NCI-H1417 (cell line): ENCODE measurements at regions not wholly inside any gene's neighbourhood (a gene's known extent, or its start where the extent isn't known, plus 50 kb on each side); places are given as distances from the start of the nearest gene placed in this dataset.
"Not testable (repeated sequence)": the region's sequence is repeated elsewhere in the genome, so short reads cannot be mapped to it uniquely, and the experiment has no call there.

Experiments
- DNase-seq, 3 experiments: peaks; one replicate each; lab custom pipeline; 2025; lab: John Stamatoyannopoulos, UW

DNA sequence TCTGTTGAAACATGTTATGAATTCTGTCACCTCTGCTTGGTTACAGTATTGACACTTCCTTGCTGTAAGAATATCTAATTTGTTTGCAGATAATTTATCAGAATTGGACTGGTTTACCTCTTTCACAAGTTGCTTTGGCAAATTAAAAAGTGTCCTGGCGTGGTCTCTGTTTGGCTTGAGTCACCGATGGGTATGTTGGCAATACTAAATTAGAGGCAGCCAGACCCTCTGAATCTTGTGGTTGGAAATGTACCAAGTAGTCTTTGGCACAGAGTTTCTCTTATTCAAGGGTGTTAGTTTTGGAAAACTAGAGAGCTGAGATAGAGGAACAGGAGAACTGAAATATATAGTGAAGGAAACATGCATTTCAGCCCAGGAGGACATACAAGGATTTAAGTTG is 521.1 kb upstream of the MGAT4C start:
- peak in 1 of 3 experiments; percentile 24 for DNase-seq

DNA sequence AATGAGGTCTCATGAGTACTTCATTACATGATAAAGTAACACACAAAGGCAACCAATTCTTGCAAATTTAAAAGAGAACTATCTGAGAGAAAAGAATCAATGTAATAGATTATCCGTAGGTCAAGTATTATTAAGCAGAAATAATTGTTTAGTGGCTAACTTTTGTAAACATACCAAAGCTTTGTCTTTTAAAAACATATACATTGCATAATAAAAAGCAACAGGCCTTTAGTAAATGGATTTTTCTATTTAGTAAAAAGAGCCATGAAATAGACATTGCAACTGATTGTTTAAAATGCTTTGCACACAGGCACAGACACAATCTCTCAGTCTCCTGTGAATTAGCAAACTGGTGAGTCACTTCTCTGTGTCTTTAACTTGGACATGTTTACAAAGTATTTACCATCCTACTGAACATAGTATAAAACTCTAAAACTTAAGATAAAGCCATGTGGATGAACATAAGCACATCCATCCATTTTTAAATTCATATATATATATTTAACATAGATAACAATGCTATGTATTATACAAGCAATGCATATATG is 518.7 kb upstream of the MGAT4C start:
- peak in 1 of 3 experiments; percentile 45 for DNase-seq

GRCh38 chr12:86772696-86773095 is 516.5 kb upstream of the MGAT4C start:
- DNase-seq = no peak

DNA sequence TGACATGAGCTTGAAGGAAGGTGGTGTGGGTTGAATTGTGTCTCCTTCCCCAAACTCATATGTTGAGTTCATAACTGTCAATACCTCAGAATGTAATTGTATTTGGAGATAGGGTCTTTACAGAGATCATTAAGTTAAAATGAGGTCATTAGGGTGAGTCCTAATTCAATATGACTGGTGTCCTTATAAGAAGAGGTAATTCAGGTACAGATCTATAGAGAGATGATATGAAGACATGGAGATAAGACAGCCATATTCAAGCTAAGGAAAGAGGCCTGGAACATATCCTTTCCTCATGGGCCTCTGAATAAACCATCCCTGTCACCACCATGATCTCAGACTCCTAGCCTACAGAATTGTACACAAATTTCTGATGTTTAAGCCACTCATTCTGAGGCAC is 514.7 kb upstream of the MGAT4C start:
- DNase-seq = no peak

- DNase-seq = peak in 1 of 3 experiments; percentile 62
Measured at GRCh38 chr12:86748894-86749293, 492.7 kb upstream of the MGAT4C start.

DNA sequence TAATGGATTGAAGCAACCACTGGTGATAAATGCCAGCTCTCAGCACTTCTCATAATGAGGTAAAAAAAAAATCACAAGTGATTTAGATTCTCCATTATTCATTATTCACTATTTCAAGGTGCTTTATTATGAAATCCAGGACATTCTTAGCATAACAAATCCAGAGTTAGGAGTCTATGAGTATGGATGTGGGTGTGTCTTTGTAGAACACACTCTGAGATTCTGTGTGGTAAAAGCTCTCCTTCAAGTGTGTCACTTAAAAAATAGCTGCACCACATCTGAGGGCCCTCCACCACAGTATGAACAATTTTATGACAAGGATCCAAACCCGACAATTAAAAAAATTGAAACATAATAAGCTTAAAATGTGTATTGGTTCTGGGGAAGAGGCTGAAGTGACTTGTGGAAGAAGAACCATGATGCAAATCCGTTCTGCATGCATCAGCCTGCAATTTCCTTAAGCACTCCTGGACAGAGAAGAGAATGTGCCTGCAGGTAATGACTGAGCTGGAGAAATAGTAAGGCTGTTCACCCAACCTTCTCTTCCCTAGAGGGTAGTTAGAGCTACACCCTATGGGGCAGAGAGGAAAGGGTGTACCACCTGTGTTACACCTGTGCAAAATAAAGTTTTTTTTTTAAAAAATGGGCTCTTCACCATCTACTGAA is 488.5 kb upstream of the MGAT4C start:
- peak in 1 of 3 experiments; percentile 78 for DNase-seq

GRCh38 chr12:86743875-86744536 is 487.8 kb upstream of the MGAT4C start:
- DNase-seq = no peak

DNA sequence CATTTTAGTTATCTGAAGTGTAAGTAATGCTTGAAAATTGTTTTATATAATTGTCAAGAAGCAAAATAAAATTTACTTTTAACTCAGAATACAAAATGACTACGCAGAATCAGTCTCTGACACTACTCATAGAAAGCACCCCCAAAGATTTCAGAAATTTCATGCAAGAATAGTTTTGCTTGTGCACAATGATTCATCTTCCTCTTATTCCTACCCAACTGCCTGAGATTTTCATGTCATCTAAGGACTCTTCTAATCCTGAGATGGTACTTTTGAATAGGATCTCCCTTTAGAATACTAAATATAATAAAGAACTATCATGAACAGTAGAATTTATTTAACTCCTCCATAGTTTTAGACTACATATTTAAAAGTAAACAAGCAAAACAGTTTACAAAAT is 485.3 kb upstream of the MGAT4C start:
- no peak for DNase-seq

DNA sequence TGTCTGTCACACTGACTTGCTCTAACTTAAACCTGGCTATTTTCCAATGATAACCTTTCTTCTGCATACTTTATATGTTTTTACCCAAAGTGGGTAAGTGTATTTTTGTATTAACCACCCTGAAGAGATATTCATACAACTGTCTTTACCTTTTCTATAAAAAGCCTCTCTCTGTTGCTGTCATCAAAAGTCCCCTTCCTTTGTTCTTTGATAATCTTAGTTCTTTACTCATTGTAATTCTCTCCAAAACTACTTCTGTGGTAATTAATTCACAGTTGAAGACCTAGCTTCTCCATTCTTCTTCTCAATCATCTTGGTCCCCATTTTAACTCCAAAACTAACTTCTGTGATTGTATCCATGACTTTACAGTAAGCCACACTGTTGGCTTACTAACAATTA is 479.7 kb upstream of the MGAT4C start:
- no peak for DNase-seq

GRCh38 chr12:86735072-86735471 is 478.9 kb upstream of the MGAT4C start:
- DNase-seq = no peak

DNA sequence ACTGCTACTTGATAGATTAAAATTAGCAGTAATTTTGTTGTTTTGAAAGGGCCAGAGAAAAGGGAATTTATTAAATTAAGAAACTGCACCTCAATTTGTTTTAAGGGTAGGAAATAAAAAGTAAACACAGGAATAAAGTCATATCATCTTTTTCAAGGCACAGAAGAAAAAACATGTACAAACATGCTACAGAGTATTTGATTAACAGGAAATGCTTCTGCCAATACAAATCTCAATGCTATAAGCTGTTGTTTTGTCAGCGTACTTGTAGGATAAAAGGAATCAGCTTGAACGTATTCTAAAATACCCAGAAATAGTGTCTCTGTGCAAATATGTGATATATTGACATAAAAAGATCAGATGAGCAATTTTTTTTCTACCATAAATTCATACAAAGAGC is 474.0 kb upstream of the MGAT4C start:
- peak in 1 of 3 experiments; percentile 53 for DNase-seq

- DNase-seq = peak in 1 of 3 experiments; percentile 53
Measured at GRCh38 chr12:86729739-86730138, 473.5 kb upstream of the MGAT4C start.

DNA sequence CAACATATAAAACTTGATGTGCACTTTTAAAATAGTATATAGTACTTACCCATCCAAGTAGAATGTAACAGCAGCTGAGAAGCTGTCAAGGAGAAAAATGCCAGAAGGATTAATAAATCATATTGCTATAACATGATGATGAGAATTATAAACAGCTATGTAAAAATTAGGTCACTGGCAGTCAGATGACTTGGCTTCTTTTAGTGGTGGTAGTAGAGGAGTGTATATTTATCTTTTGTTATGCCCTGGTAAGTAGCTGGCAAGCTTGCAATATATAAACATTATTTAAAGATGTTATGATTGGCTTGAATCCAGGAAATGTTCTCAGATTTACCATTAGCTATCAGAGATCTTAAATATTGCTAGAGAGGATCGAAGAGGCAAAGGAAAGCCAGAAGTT is 471.0 kb upstream of the MGAT4C start:
- peak in 1 of 3 experiments; percentile 76 for DNase-seq

GRCh38 chr12:86724716-86725115 is 468.5 kb upstream of the MGAT4C start:
- no peak for DNase-seq

DNA sequence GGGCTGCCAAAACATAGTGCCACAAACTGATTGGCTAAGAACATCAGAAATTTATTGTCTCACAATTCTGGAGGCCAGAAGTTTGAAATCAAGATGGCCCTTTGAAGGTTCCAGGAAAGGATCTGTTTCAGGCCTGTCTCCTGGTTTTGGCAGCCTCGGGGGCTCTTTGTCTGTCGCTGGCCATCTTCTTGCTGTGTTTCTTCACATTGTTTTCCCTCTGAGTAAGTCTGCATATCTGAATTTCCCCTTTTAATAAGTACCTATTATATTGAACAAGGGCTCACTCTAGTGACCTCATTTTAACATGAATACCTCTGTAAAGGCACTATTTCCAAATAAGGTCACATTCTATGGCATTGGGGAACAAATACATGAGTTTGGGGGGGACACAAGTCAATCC is 467.1 kb upstream of the MGAT4C start:
- no peak for DNase-seq

DNA sequence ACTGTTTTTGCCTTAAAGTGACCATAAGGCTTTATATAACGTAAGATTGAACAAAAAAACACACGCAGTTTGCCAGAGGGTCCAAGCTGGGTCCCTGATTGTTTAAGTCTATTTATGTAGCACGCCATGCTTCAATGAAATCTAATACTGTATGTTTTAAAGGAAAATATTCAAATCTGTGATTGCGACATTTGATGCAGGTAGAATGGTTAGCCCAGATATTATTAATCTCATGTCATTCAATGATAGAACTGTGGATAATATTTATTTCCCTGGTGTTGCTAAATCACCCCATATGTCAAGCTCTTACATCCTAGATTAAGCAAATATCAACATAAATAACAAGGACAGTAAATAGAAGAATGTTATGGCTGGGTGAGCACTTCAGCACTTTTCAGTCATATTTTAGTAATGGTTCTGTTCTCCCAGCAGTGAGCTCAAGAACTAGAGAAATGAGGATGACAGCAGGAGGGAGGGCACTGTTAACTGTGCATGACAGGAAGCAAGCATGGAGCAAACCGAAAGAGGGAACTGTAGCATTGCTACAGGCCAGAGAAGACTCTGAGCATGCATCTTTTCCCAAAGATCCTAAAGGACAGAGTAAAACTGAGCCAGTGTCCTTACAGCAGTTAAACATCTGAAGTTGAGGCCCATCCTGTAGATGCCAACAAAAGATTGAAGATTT is 465.7 kb upstream of the MGAT4C start:
- DNase-seq = peak in 2 of 3 experiments; percentile 41 to 46

DNA sequence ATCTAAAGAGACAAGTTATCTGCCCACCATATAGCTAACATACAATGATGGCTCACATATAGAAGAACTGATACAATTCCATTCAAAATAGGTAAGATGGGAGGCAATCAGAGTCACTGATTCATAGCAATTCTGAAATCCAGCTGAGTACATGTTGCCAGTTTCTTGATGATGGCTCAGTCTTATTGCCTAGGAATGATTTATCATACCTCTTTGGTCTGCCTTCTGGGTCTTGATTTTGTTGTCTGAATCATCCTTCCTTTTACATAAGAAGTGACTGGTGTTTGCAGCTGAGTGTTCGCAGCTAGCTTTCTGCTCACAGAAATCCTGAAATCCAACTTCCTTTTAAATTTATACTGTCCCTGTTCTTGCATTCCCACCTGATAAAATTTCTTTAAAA is 463.2 kb upstream of the MGAT4C start:
- DNase-seq = no peak

- DNase-seq = no peak
Measured at GRCh38 chr12:86713121-86713520, 456.9 kb upstream of the MGAT4C start.

GRCh38 chr12:86712425-86712843 is 456.2 kb upstream of the MGAT4C start:
- no peak for DNase-seq

- DNase-seq = no peak
Measured at GRCh38 chr12:86711731-86712130, 455.5 kb upstream of the MGAT4C start.

- DNase-seq = no peak
Measured at GRCh38 chr12:86710109-86710508, 453.9 kb upstream of the MGAT4C start.

GRCh38 chr12:86709017-86709416 is 452.8 kb upstream of the MGAT4C start:
- not testable (repeated sequence) for DNase-seq

GRCh38 chr12:86698641-86698980 is 442.4 kb upstream of the MGAT4C start:
- DNase-seq = peak in 1 of 3 experiments; percentile 16
